H1 (cell line): ENCODE measurements at regions not wholly inside any gene's neighbourhood (a gene's known extent, or its start where the extent isn't known, plus 50 kb on each side); places are given as distances from the start of the nearest gene placed in this dataset.

Experiments used
- CTCF ChIA-PET: fragments of 300-600 bp; sonication (Branson Sonifier 250); formaldehyde crosslinking; loops from one replicate; lab custom pipeline; 2021; ENCODE audit not compliant: partially characterized antibody; lab: Charles Lee
- POLR2A ChIA-PET: fragments of 300-600 bp; sonication (Branson Sonifier 250); formaldehyde crosslinking; loops from one replicate; lab custom pipeline; 2021; ENCODE audit warnings: inconsistent platforms; ENCODE audit not compliant: partially characterized antibody; lab: Charles Lee
- DNase-seq, 2 experiments: peaks; one replicate each; pipeline versions ENCODE4 v3.0.0 to v3.0.0-alpha.2; 2010 to 2022; ENCODE audit warnings: low spot score in 2 of 2, low read depth in 1 of 2, mixed read lengths in 1 of 2
- FAIRE-seq: peaks from 2 replicates; lab custom pipeline; 2011; peaks lifted over from hg19 to GRCh38; lab: Jason Lieb, UNC
- H2AFZ ChIP-seq: 2 replicates; pipeline ENCODE4 v1.8.1; 2012; ENCODE audit warnings: low read length, inconsistent platforms
- H2AK5ac ChIP-seq: 2 replicates; pipeline ENCODE4 v1.6.1; 2013; ENCODE audit warnings: low read depth, low read length
- H2BK120ac ChIP-seq: replicated peaks from 2 replicates; pipeline ENCODE3; 2013; ENCODE audit warnings: low read depth, low read length, inconsistent platforms
- H2BK12ac ChIP-seq: 2 replicates; pipeline ENCODE4 v1.6.1; 2013; ENCODE audit warnings: low read depth, low read length
- H2BK15ac ChIP-seq: 2 replicates; pipeline ENCODE4 v1.6.1; 2013; ENCODE audit warnings: low read length
- H2BK20ac ChIP-seq: 2 replicates; pipeline ENCODE4 v1.6.1; 2013; ENCODE audit warnings: low read length
- H2BK5ac ChIP-seq: 2 replicates; pipeline ENCODE4 v1.6.1; 2013; ENCODE audit warnings: low read depth, low read length
- H3K14ac ChIP-seq: 2 replicates; pipeline ENCODE4 v1.6.1; 2013; ENCODE audit warnings: inconsistent platforms; ENCODE audit not compliant: insufficient read length
- H3K18ac ChIP-seq: 2 replicates; pipeline ENCODE4 v1.6.1; 2013; ENCODE audit warnings: low read length; ENCODE audit errors: extremely low read depth
- H3K23ac ChIP-seq: 2 replicates; pipeline ENCODE4 v1.6.1; 2013; ENCODE audit warnings: inconsistent platforms; ENCODE audit not compliant: insufficient read length
- H3K23me2 ChIP-seq: 2 replicates; pipeline ENCODE4 v1.6.1; 2013; ENCODE audit warnings: low read depth, low read length
- H3K27ac ChIP-seq: 2 replicates; pipeline ENCODE4 v1.6.1; 2011; ENCODE audit warnings: low read depth, low read length, inconsistent platforms
- H3K27me3 ChIP-seq, 4 experiments: replicated peaks in 1 of 4; 1 replicate in 1 of 4; 2 replicates in 3 of 4; pipeline versions ENCODE4 v1.6.1 to v1.8.1; 2011 to 2013; ENCODE audit warnings: low read length in 3 of 4, mild to moderate bottlenecking in 3 of 4, inconsistent platforms in 2 of 4, mixed read lengths in 2 of 4, moderate library complexity in 1 of 4; ENCODE audit not compliant: control insufficient read depth in 3 of 4, insufficient read depth in 3 of 4; ENCODE audit errors: extremely low read depth in 1 of 4
- H3K36me3 ChIP-seq, 4 experiments: 2 replicates each; pipeline versions ENCODE4 v1.6.1 to v1.8.1; 2011 to 2013; ENCODE audit warnings: mild to moderate bottlenecking in 4 of 4, low read length in 3 of 4, moderate library complexity in 2 of 4, control low read depth in 1 of 4, inconsistent platforms in 1 of 4; ENCODE audit not compliant: insufficient read depth in 4 of 4, control insufficient read depth in 2 of 4
- H3K4ac ChIP-seq: replicated peaks from 2 replicates; pipeline ENCODE3; 2013; ENCODE audit warnings: low read length, low read depth, mixed read lengths, inconsistent platforms; ENCODE audit not compliant: insufficient read length
- H3K4me1 ChIP-seq, 4 experiments: replicated peaks in 1 of 4; 1 replicate in 1 of 4; 2 replicates in 3 of 4; pipeline versions ENCODE4 v1.6.1 to v1.8.1; 2011 to 2013; ENCODE audit warnings: low read length in 3 of 4, inconsistent platforms in 2 of 4, mixed read lengths in 1 of 4; ENCODE audit not compliant: insufficient read depth in 4 of 4, control insufficient read depth in 3 of 4
- H3K4me2 ChIP-seq, 2 experiments: 2 replicates each; pipeline versions ENCODE4 v1.6.1 to v1.8.1; 2011 to 2013; ENCODE audit warnings: low read depth in 2 of 2, low read length in 2 of 2, control low read depth in 1 of 2, inconsistent platforms in 1 of 2, mild to moderate bottlenecking in 1 of 2; ENCODE audit not compliant: insufficient read depth in 1 of 2
- H3K4me3 ChIP-seq, 4 experiments: fragments of 200-600, 300-600 bp in 1 of 4; sonication (generic), shearing (Covaris generic), sonication (Bioruptor Twin) in 1 of 4; 2 replicates each; pipeline versions ENCODE4 v1.5.1 to v1.8.1; 2011 to 2016; ENCODE audit warnings: low read length in 4 of 4, low read depth in 3 of 4, control low read depth in 2 of 4, inconsistent platforms in 2 of 4, mild to moderate bottlenecking in 2 of 4, mixed read lengths in 1 of 4, moderate library complexity in 1 of 4; ENCODE audit not compliant: insufficient read depth in 2 of 4; ENCODE audit errors: extremely low read depth in 1 of 4
- H3K56ac ChIP-seq: replicated peaks from 2 replicates; pipeline ENCODE3; 2013; ENCODE audit warnings: low read depth, mild to moderate bottlenecking, mixed read lengths, low read length, inconsistent platforms; ENCODE audit not compliant: insufficient read length
- H3K79me1 ChIP-seq: 2 replicates; pipeline ENCODE4 v1.6.1; 2013; ENCODE audit warnings: low read depth, low read length, control low read depth
- H3K79me2 ChIP-seq, 2 experiments: 2 replicates each; pipeline versions ENCODE4 v1.6.1 to v1.8.1; 2012 to 2013; ENCODE audit warnings: low read length in 2 of 2, mild to moderate bottlenecking in 2 of 2, inconsistent platforms in 1 of 2; ENCODE audit not compliant: insufficient read depth in 2 of 2, control insufficient read depth in 1 of 2
- H3K9ac ChIP-seq, 4 experiments: replicated peaks in 1 of 4; 1 replicate in 1 of 4; 2 replicates in 3 of 4; pipeline versions ENCODE4 v1.6.1 to v1.8.1; 2011 to 2013; ENCODE audit warnings: low read depth in 3 of 4, low read length in 3 of 4, control low read depth in 2 of 4, mild to moderate bottlenecking in 2 of 4, moderate library complexity in 2 of 4, inconsistent platforms in 1 of 4; ENCODE audit errors: extremely low read depth in 1 of 4
- H3K9me3 ChIP-seq, 2 experiments: 2 replicates each; pipeline versions ENCODE4 v1.6.1 to v1.8.1; 2012 to 2013; ENCODE audit warnings: mild to moderate bottlenecking in 2 of 2, moderate library complexity in 2 of 2, control low read depth in 1 of 2, inconsistent platforms in 1 of 2, low read depth in 1 of 2, low read length in 1 of 2, mixed read lengths in 1 of 2; ENCODE audit not compliant: insufficient read depth in 2 of 2
- H4K20me1 ChIP-seq, 2 experiments: replicated peaks in 1 of 2; 2 replicates each; pipeline versions ENCODE3 to v1.8.1; 2011 to 2013; ENCODE audit warnings: inconsistent platforms in 2 of 2, low read length in 2 of 2, mild to moderate bottlenecking in 1 of 2; ENCODE audit not compliant: insufficient read depth in 2 of 2, control insufficient read depth in 1 of 2
- H4K5ac ChIP-seq: 2 replicates; pipeline ENCODE4 v1.6.1; 2013; ENCODE audit warnings: low read length, low read depth, mixed read lengths, inconsistent platforms; ENCODE audit not compliant: insufficient read length
- H4K8ac ChIP-seq: 2 replicates; pipeline ENCODE4 v1.8.0; 2013; ENCODE audit warnings: mild to moderate bottlenecking, moderate library complexity, low read length, inconsistent platforms; ENCODE audit not compliant: insufficient read depth; ENCODE audit errors: extremely low read depth
- H4K91ac ChIP-seq: replicated peaks from 2 replicates; pipeline ENCODE3; 2013; ENCODE audit warnings: low read length, mixed read lengths, inconsistent platforms; ENCODE audit not compliant: insufficient read length
- CBX8 ChIP-seq: fragments of 300-800, 300-1000 bp; sonication (generic); IDR thresholded peaks from 2 replicates; pipeline ENCODE4 v1.7.1; 2016; ENCODE audit warnings: low read depth, low read length, borderline replicate concordance
- CHD1 ChIP-seq: IDR thresholded peaks from 2 replicates; pipeline ENCODE4 v1.6.1; 2012; ENCODE audit warnings: low read depth, low read length, improper control_type of control experiment
- E2F6 ChIP-seq: IDR thresholded peaks from 2 replicates; pipeline ENCODE4 v1.6.1; 2012; ENCODE audit warnings: inconsistent platforms
- GTF2F1 ChIP-seq: IDR thresholded peaks from 2 replicates; pipeline ENCODE4 v1.6.1; 2012; ENCODE audit warnings: low read depth, low read length, improper control_type of control experiment, borderline replicate concordance
- HDAC6 ChIP-seq: IDR thresholded peaks from one replicate; pipeline ENCODE4 v1.7.1; 2012; ENCODE audit warnings: low read depth, mild to moderate bottlenecking, inconsistent platforms, low read length, moderate library complexity
- POU5F1 ChIP-seq: IDR thresholded peaks from 2 replicates; pipeline ENCODE4 v1.6.1; 2011; ENCODE audit warnings: low read depth, mild to moderate bottlenecking, low read length, moderate library complexity
- RBBP5 ChIP-seq: IDR thresholded peaks from 2 replicates; pipeline ENCODE4 v1.7.1; 2012; ENCODE audit warnings: low read depth, mild to moderate bottlenecking, inconsistent platforms, low read length, moderate library complexity, borderline replicate concordance
- SIRT6 ChIP-seq: IDR thresholded peaks from one replicate; pipeline ENCODE4 v1.7.1; 2012; ENCODE audit warnings: low read length, inconsistent platforms
- SP1 ChIP-seq: IDR thresholded peaks from 2 replicates; pipeline ENCODE4 v1.6.1; 2011; ENCODE audit warnings: low read depth, low read length
- SUZ12 ChIP-seq: fragments of 200-600 bp; sonication (generic); IDR thresholded peaks from 2 replicates; pipeline ENCODE4 v1.6.1; 2012; ENCODE audit warnings: mild to moderate bottlenecking, inconsistent platforms, low read length, moderate library complexity, mixed read lengths
- TAF1 ChIP-seq: IDR thresholded peaks from 2 replicates; pipeline ENCODE4 v1.6.1; 2011; ENCODE audit warnings: mild to moderate bottlenecking, low read depth, low read length
- TBP ChIP-seq: IDR thresholded peaks from 2 replicates; pipeline ENCODE4 v1.6.1; 2011; ENCODE audit warnings: low read depth, low read length, improper control_type of control experiment
- WGBS, 2 experiments: shearing (Covaris generic) in 1 of 2; methylation state at CpG; one replicate each; pipeline versions ENCODE4 v1.1.6 to v1.1.7; 2013 to 2015; ENCODE audit warnings: low lambda C conversion rate in 2 of 2, mixed read lengths in 2 of 2, inconsistent platforms in 1 of 2, low coverage in 1 of 2, missing lambda C conversion rate in 1 of 2; ENCODE audit not compliant: insufficient replicate concordance in 2 of 2, insufficient coverage in 1 of 2, insufficient read length in 1 of 2; ENCODE audit errors: extremely low coverage in 1 of 2, missing lambda C conversion rate in 1 of 2; 5-methylcytosine and 5-hydroxymethylcytosine counted together
- TF ChIP-seq, protein P1 (sequence below): IDR thresholded peaks from 2 replicates; pipeline ENCODE4 v1.6.1; 2011; ENCODE audit warnings: low read length, improper control_type of control experiment

GRCh38 chr5:56606192-56606591 lies 209.2 kb upstream of the MAP3K1 start:
- Histone ChIP-seq H3K9me3 (0 out of 4 replicates have a peak, but pooled peaks cover 0 to 3% of the 10 kb centered on the region in 2 experiments), H3K79me2 (no peaks in the 10 kb centered on the region), H4K5ac (no peak overlapping the region), H3K4me1 (peaks cover 0 to 13% (median 3%) of the 10 kb centered on the region in 4 experiments; a peak in 6 of 7 replicates), H4K91ac (no peak overlapping the region), H2BK120ac (no peak overlapping the region), H2BK15ac (no peak overlapping the region), H3K14ac (no peak overlapping the region), H2AFZ (no peak overlapping the region), H3K27me3 (no peaks in the 10 kb centered on the region; a peak in 1 of 7 replicates), H3K9ac (no peak overlapping the region), H3K4me2 (no peak overlapping the region), H4K20me1 (no peaks in the 10 kb centered on the region), H3K4me3 (no peak overlapping the region), H3K18ac (no peak overlapping the region), H2BK20ac (no peak overlapping the region), H3K23ac (no peak overlapping the region), H2BK5ac (no peak overlapping the region), H3K36me3 (no peaks in the 10 kb centered on the region), H3K79me1 (no peaks in the 10 kb centered on the region), H3K4ac (no peak overlapping the region), H2AK5ac (no peak overlapping the region), H3K27ac (no peak overlapping the region), H3K23me2 (no peaks in the 10 kb centered on the region), H2BK12ac (no peak overlapping the region), H3K56ac (no peak overlapping the region), H4K8ac (no peak overlapping the region)
- ChIA-PET POLR2A (no interaction called here), CTCF (interaction anchor here (0.9 to 1.6 kb wide), 2 partner anchors 10 to 57 kb away, joined by 3 to 7 read pairs; no protein-coding TSS in a partner anchor)
- no peak for FAIRE-seq
- WGBS, 2 experiments: no CpG with 5 or more reads among the region's 3 CpGs
- DNase-seq: no peak
- no peak for TF ChIP-seq SUZ12
- TF ChIP-seq, protein P1, sequence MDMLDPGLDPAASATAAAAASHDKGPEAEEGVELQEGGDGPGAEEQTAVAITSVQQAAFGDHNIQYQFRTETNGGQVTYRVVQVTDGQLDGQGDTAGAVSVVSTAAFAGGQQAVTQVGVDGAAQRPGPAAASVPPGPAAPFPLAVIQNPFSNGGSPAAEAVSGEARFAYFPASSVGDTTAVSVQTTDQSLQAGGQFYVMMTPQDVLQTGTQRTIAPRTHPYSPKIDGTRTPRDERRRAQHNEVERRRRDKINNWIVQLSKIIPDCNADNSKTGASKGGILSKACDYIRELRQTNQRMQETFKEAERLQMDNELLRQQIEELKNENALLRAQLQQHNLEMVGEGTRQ: no peak
- TF ChIP-seq POU5F1: no peak
- no peak for TF ChIP-seq HDAC6
- TF ChIP-seq RBBP5: no peak
- TF ChIP-seq GTF2F1: no peak
- no peak for TF ChIP-seq SP1
- TF ChIP-seq TBP: no peak
- no peak for TF ChIP-seq E2F6
- no peak for TF ChIP-seq CBX8
- TF ChIP-seq SIRT6: no peak
- TF ChIP-seq CHD1: no peak
- no peak for TF ChIP-seq TAF1
